ENCODE measurements at regions not wholly inside any gene's neighbourhood (a gene's known extent, or its start where the extent isn't known, plus 50 kb on each side); places are given as distances from the start of the nearest gene placed in this dataset.

GRCh38 chr10:78196396-78196795, 162.7 kb downstream of the RPS24 start:
- ATAC-seq (no peak), DNase-seq (ENCODE audit: low read depth, low spot score) (no peak)
- Histone ChIP-seq H3K4me1 (ENCODE audit: control insufficient read depth in 1 of 2, insufficient read depth in 2 of 2, low read length in 2 of 2) (peaks cover 0 to 9% of the 10 kb centered on the region in 2 experiments; a peak in 1 of 4 replicates), H3K27me3 (ENCODE audit: insufficient read depth, low read length) (peaks cover 25% of the 10 kb centered on the region), H4K20me1 (ENCODE audit: insufficient read depth) (no peaks in the 10 kb centered on the region), H3K27ac (ENCODE audit: low read depth, low read length) (no peak overlapping the region), H2AFZ (ENCODE audit: low read depth, low read length, poor library complexity, severe bottlenecking) (no peak overlapping the region), H3K4me3 (replicated peaks in 1 of 2; ENCODE audit: low read depth in 1 of 2, low read length in 2 of 2) (no peak overlapping the region), H3K4me2 (ENCODE audit: low read length) (no peak overlapping the region), H3K9ac (ENCODE audit: low read length) (no peak overlapping the region), H3K79me2 (ENCODE audit: insufficient read depth, low read length) (no peaks in the 10 kb centered on the region), H3K9me3 (ENCODE audit: control insufficient read depth in 1 of 2, insufficient read depth in 1 of 2, low read depth in 1 of 2, low read length in 2 of 2) (0 out of 4 replicates have a peak, but pooled peaks cover 0 to 7% of the 10 kb centered on the region in 2 experiments), H3K9me2 (ENCODE audit: insufficient read depth) (no peaks in the 10 kb centered on the region), H3K36me3 (ENCODE audit: control insufficient read depth in 1 of 2, insufficient read depth in 2 of 2, low read length in 2 of 2) (no peaks in the 10 kb centered on the region)
- TF ChIP-seq RAD21 (IDR thresholded peaks at IDR 0.05; ENCODE audit: low read depth), result no peak
- TF ChIP-seq POLR2AphosphoS5 (IDR thresholded peaks at IDR 0.05; ENCODE audit: low read depth, low read length), result no peak
- no peak for TF ChIP-seq EGR1 (IDR thresholded peaks at IDR 0.05; ENCODE audit: low read depth)
- no peak for TF ChIP-seq SP1 (IDR thresholded peaks at IDR 0.05; ENCODE audit: low read depth)
- TF ChIP-seq CEBPB (IDR thresholded peaks at IDR 0.05; ENCODE audit: low read depth), result no peak
- no peak for TF ChIP-seq SIN3A (IDR thresholded peaks at IDR 0.05; ENCODE audit: low read depth)
- no peak for TF ChIP-seq JUND (IDR thresholded peaks at IDR 0.05)
- TF ChIP-seq ZBTB33 (IDR thresholded peaks at IDR 0.05; ENCODE audit: extremely low read depth, insufficient replicate concordance, low read length), result no peak
- TF ChIP-seq ELF1 (IDR thresholded peaks at IDR 0.05; ENCODE audit: borderline replicate concordance, low read depth), result no peak
- no peak for TF ChIP-seq FOSL1 (IDR thresholded peaks at IDR 0.05; ENCODE audit: low read depth)
- intact Hi-C loops (cut with micrococcal nuclease), result no loop called here
- no TSS peak for BruUV-seq (replicated peaks)
- POLR2A ChIA-PET, result no interaction called here
- CTCF ChIA-PET, result no interaction called here
- RAD21 ChIA-PET (ENCODE audit: low non-redundant PET in 1 of 2, low total read pairs in 2 of 2, uncharacterized antibody in 2 of 2, unreplicated experiment in 2 of 2), result no interaction called here

GRCh38 chr10:78196964-78197363, 163.3 kb downstream of the RPS24 start:
- H3K4me3 ChIP-seq (replicated peaks in 1 of 2; ENCODE audit: low read depth in 1 of 2, low read length in 2 of 2), result no peak overlapping the region
- CTCF ChIA-PET, result no interaction called here
- ATAC-seq (no peak), DNase-seq (ENCODE audit: low read depth, low spot score) (no peak)
- TF ChIP-seq POLR2A (IDR thresholded peaks at IDR 0.05; ENCODE audit: borderline replicate concordance, extremely low read depth, insufficient read depth, insufficient read length) (no peak), CEBPB (IDR thresholded peaks at IDR 0.05; ENCODE audit: low read depth) (no peak), TCF7L2 (IDR thresholded peaks at IDR 0.05; ENCODE audit: borderline replicate concordance, extremely low read depth, insufficient read depth, insufficient read length) (no peak), ZBTB33 (IDR thresholded peaks at IDR 0.05; ENCODE audit: extremely low read depth, insufficient replicate concordance, low read length) (no peak), EGR1 (IDR thresholded peaks at IDR 0.05; ENCODE audit: low read depth) (no peak)
- H3K4me1 ChIP-seq (ENCODE audit: control insufficient read depth in 1 of 2, insufficient read depth in 2 of 2, low read length in 2 of 2), result peaks cover 0 to 9% of the 10 kb centered on the region in 2 experiments; a peak in 1 of 4 replicates
- H3K27me3 ChIP-seq (ENCODE audit: insufficient read depth, low read length), result peaks cover 25% of the 10 kb centered on the region
- H3K79me2 ChIP-seq (ENCODE audit: insufficient read depth, low read length), result no peaks in the 10 kb centered on the region
- no peaks in the 10 kb centered on the region for H4K20me1 ChIP-seq (ENCODE audit: insufficient read depth)
- no peak overlapping the region for H3K27ac ChIP-seq (ENCODE audit: low read depth, low read length)
- intact Hi-C loops (cut with micrococcal nuclease), result no loop called here
- H3K36me3 ChIP-seq (ENCODE audit: control insufficient read depth in 1 of 2, insufficient read depth in 2 of 2, low read length in 2 of 2), result no peaks in the 10 kb centered on the region
- 0 out of 4 replicates have a peak, but pooled peaks cover 0 to 7% of the 10 kb centered on the region in 2 experiments for H3K9me3 ChIP-seq (ENCODE audit: control insufficient read depth in 1 of 2, insufficient read depth in 1 of 2, low read depth in 1 of 2, low read length in 2 of 2)
- BruUV-seq (replicated peaks), result no TSS peak
- RAD21 ChIA-PET (ENCODE audit: low non-redundant PET in 1 of 2, low total read pairs in 2 of 2, uncharacterized antibody in 2 of 2, unreplicated experiment in 2 of 2), result no interaction called here
- H3K4me2 ChIP-seq (ENCODE audit: low read length), result no peak overlapping the region
- H3K9ac ChIP-seq (ENCODE audit: low read length), result no peak overlapping the region
- H2AFZ ChIP-seq (ENCODE audit: low read depth, low read length, poor library complexity, severe bottlenecking), result no peak overlapping the region
- POLR2A ChIA-PET, result no interaction called here
- H3K9me2 ChIP-seq (ENCODE audit: insufficient read depth), result no peaks in the 10 kb centered on the region

Measured in HCT116 (cell line).